GM19467 (cell line): ENCODE measurements at regions not wholly inside any gene's neighbourhood (a gene's known extent, or its start where the extent isn't known, plus 50 kb on each side); places are given as distances from the start of the nearest gene placed in this dataset.

Experiments
- ATAC-seq: cut with Tn5 transposase; IDR thresholded peaks from one replicate; pipeline ENCODE4 v1.9.1; 2021; ENCODE audit warnings: mild to moderate bottlenecking, moderate library complexity; ENCODE audit not compliant: unreplicated experiment

DNA sequence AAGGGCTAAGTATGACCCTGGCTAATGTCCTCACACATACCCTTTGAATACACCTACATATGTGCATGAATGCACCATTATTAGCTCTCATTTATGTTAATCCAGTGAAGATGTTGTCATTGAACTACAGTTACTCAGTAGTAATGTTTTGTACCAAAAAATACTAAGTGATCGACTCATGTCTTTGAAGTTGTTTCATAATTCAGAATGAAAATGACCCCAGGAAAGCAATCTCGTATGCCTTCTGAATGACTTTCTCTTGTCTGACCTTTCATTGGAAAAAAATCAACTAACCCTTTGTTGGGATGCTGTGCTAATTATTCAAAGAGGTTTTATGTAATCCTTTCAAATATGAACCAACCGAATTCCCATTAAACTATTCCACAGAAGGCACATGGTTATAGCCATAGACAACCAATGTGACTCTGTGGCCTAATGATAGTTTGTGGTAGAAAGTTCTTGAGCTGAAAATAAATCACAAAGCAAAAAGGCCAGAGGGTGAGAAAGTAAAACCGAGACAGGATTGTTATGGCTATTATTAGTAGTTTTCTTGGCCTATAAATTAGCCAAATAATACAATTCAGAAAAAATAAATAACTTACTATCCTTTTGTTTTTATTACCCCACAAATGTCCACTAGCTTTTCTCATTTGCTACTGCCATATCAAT lies 86.8 kb upstream of the STARD13 start:
- no peak for ATAC-seq

DNA sequence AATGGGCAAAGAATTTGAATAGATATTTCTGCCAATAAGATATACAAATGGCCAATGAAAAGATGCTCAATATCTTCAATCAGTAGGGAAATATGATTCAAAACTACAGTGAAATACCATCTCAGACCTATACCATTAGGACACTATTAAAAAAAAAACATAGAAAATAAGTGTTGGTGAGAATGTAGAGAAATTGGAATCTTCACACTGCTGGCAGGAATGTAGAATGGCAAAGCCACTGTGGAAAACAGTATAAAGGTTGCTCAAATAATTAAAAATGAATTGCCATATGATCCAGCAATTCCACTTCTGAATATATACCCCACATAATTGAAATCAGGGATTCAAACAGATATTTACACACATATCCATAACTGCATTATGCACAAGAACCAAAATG lies 88.1 kb upstream of the STARD13 start:
- ATAC-seq = no peak

DNA sequence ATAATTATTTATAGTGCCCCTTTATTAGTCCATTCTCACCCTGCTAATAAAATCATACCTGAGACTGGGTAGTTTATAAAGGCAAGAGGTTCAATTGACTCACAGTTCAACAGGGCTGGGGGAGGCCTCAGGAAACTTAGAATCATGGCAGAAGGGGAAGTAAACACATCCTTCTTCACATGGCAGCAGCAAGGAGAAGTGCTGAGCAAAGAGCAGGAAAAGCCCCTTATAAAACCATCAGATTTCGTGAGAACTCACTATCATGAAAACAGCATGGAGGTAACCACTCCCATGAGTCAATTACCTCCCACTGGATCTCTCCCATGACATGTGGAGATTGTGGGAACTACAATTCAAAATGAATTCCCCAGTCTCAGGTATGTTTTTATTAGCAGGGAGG lies 89.9 kb upstream of the STARD13 start:
- ATAC-seq = no peak

DNA sequence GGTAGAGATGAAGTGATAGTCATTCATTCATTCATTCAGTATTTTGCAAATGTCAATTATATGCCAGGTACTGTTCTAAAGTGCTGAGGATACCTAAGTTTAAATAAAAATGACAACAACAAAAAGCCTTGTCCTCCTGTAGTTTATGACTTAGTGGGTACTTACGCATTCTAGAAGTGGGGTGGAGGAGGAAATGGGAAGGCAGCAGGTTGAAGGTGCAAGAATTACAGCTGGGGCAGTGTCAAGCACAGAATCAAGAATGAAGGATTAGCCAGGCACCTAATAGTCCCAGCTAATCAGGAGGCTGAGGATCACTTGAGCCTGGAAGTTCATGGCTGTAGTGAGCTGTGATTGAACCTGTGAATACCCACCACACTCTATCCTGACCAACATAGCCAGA lies 90.7 kb upstream of the STARD13 start:
- no peak for ATAC-seq

GRCh38 chr13:33377411-33377810 lies 91.9 kb upstream of the STARD13 start:
- no peak for ATAC-seq

DNA sequence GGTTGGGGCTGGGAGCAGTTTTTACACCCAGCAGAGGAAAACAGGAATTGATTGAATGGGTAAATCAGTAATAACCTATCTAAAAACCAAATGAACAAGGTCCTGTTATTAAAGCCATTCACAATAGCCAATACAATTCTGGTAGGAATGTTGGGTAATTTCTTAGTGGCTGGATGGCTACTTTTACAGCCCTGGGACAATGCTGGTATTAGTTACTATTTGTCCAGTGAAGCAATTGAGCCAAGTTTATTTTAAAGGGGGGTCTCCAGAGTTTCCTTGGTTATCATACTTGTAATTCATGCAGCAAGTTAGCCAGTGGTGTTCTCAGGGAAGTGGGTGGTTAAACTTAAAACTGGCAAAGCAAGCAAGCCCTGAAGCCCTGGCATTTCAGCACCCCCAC lies 92.3 kb upstream of the STARD13 start:
- ATAC-seq = no peak

- no peak for ATAC-seq
Observed at GRCh38 chr13:33379608-33380007, 94.1 kb upstream of the STARD13 start.

- no peak for ATAC-seq
Observed at GRCh38 chr13:33380487-33381079, 95.0 kb upstream of the STARD13 start.

DNA sequence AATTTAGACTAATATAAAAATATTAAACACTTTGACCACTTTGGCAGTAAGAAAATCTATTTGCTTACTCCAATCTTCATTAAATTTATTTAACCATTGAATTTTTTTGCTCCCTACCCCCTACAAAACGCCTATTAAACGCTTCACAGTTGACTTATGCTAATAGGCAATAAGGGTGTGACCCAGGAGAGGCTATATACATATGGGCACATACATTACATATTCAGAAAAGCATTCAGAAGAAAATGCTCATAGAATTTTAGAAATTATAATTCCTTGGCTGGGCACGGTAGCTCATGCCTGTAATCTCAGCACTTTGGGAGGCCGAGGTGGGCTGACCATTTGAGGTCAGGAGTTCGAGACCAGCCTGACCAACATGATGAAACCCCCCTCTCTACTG lies 95.6 kb upstream of the STARD13 start:
- no peak for ATAC-seq

DNA sequence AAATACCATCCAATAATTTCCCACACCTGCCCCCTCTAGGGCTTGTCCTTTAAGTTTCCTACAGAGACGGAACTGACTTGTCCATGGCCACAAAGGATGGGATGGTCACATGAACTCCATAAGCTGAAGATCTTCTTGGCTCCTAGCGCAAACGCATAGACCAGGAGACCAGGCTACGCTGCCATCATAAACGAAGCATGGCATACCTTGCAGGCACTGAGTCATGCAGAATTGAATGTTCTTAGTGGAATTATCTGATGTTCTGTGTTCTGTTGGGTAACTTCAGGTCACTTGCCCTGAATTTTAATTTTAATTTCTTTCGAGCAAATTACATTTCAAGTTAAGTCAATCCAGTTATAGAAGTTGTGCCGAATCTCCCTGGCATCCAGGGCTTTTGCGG lies 96.4 kb upstream of the STARD13 start:
- no peak for ATAC-seq

DNA sequence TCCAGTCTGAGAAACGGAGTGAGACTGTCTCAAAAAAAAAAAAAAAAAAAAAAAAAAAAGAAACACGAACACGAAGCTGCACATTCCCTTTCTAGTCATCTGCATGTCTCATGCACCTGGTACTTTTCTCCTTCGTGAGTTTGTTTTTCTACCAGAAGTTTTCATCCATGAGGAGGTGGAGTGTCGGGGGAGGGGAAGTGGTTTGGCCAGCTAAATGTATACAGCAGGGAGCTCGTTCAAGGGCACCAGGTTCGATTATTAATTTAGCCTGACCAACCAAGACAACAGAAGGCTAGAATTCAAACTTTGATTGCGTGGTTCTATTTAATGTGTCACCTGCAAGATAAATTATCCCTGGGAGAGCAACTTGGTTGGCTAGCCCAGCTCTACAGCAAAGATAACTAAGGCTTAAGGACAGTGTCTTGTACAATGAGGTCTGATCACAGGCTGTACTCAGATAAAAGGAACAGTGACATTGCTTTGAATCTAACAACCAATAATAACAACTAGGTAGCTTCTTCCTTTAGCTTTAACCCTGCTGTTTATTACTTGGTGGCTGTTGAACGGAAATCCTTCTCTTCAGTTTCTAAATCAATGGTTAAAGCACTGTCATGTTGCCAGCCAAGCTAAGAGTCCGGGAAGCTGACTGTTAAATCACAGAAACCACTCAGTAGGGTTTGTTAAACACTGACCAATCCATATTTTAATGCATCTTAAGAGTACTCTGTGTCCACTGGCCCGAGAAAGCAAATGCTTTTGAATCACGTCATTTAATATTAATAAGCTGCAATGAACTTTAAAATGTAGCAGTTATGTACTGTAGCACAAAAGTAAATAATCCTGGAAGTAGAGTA lies 98.4 kb upstream of the STARD13 start:
- ATAC-seq = no peak

DNA sequence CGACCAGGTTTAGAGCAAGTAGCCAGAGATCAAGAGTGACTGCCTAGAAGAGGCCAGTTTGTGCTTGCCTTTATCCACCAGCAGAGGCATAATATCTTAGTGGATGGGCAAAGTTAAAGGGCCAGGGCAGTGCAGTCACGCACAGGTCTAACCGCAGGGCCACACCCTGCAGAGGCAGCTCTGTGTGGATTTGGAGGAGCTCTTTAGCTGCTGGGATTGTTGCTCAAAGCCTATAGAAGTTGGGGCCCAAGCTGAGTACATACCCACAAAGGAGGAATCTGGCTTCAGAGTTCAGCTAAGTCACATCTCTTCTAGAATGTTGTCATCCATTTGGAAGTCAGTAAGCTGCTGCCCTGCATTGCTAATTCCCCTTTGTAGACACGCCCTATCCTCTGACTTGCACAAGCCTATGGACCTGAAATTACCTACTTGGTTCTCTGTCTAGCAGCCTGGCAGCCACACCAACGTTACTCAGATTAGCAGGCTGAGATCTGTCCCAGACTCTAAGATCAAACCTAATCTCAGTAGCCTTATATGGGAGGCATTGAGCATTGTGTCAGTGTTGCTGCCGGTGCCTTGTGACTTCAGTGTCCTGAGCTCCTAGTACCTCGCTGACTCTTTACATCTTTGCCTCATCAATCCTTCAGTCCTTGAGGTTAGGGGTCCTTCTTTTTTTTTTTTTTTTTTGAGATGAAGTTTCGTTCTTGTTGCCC lies 102.9 kb upstream of the STARD13 start:
- ATAC-seq = no peak

DNA sequence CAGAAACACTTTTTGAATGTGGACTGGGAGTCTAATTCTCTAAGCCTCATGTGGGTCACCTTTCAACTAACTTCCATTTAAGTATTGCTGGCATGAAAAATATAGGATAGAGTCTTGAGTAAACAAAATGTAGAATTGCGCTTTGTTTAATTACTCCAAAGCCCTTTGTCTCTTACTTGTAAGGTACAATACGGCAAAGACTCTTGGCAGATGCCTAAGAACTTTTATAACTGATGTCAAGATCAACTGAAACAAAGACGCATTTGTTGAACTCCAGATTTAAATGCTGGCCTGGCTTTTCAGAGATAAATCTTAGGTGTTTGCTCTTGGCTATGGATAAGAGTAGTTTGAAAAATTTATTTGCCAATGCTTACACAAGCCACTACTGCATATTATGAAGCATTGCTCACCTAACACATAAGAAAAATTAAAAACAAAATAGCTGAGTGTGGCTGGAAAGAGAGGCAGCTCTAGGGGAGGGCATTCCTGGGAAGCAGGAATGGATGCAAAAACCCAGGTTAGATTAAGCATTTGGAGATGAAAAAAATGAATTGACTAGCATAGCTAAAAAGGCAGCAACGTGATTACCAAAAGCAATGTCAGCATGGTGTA lies 107.3 kb upstream of the STARD13 start:
- no peak for ATAC-seq

DNA sequence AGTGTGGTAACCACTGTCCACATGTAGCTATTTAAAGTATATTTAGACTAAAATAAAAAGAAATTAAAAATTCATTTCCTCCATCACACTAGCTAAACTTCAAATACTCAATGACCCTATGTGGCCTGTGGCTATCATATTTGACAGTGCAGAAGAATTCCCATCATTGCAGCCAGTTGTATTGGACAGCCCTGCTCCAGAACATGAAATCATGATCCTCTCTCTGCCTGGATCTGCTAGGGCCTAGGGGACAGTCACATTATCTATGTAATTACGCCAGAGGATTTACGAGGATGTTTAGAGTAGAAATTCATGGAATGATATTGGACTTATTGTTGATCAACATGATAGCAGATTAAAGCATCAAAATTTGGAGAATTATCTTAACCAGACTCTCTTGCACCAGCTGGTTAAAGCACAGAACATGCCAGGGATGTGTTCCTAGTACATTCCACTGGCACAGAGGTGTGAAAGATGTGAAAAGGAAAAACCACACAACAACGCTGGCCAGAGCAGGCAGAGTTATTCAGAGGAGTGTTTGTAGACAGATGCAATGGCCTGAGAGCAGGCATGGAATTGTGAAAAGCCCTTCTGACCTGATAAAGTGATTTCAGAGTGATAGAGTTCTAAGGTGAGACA lies 108.9 kb upstream of the STARD13 start:
- ATAC-seq = no peak

- no peak for ATAC-seq
Observed at GRCh38 chr13:33401238-33401637, 115.7 kb upstream of the STARD13 start.

- ATAC-seq = no peak
Observed at GRCh38 chr13:33402975-33403374, 117.4 kb upstream of the STARD13 start.

DNA sequence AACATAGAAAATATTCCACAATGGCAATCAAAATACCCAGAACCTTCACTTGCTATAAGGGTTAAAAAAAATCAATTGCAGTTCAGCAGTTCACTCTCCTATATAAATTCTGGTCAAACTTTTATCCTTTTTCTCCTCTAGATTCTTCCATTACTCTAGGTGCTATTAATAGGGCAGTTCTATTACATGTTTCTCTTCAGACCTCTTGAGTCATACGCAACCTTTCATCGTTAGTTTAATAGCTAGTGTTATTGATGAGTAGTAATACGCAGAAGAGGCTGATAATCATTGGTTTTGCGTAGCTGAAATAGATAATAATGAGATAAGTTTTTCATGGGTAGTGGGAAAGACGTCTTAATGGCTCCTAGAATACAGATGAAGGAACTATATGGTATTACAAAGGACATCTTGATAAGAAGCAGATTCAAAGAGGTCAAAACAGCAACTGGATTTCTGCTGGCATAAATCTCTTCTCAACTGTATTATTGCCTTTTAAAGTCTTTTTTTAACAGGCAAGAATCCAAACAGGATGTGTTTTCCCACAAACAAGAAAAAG lies 118.3 kb upstream of the STARD13 start:
- ATAC-seq = no peak

GRCh38 chr13:33405371-33405770 lies 119.8 kb upstream of the STARD13 start:
- no peak for ATAC-seq

GRCh38 chr13:33409673-33410510 lies 124.3 kb upstream of the STARD13 start:
- no peak for ATAC-seq
